Stimulated activated CD4-positive, alpha-beta T cell treated with anti-CD3 and anti-CD28 coated beads, Interleukin-15, amount 100 ng/mL, for 48 hours (primary cell): ENCODE measurements at regions not wholly inside any gene's neighbourhood (a gene's known extent, or its start where the extent isn't known, plus 50 kb on each side); places are given as distances from the start of the nearest gene placed in this dataset.

Source experiments
- DNase-seq, 2 donors: peaks; one replicate each; pipeline ENCODE4 v3.0.0-alpha.2; 2020; ENCODE audit warnings: low read depth in 2 of 2

DNA sequence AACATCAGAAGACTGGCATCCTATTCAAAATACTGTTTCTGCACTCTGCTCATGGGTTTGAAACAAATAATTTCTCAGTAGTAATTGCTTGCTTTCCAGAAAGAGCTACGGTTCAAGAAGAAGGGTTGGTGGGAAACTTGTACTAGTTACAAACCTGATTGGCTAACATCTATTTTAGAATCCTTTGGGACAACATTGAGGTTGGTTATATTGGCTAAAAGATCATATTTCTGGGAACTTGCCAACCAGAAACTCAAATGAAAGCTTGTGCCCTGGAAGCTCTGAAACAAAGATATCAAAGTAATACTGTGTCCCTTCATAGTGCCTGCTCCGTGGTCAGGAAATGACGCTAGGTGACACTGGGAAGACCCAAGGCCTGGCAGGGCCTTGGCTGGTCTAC, 141.7 kb downstream of the LACC1 start:
- DNase-seq: no peak

- DNase-seq: no peak
Measured at GRCh38 chr13:44022196-44022595, 142.5 kb downstream of the LACC1 start.

- no peak for DNase-seq
Measured at GRCh38 chr13:44024167-44024845, 144.6 kb downstream of the LACC1 start.

DNA sequence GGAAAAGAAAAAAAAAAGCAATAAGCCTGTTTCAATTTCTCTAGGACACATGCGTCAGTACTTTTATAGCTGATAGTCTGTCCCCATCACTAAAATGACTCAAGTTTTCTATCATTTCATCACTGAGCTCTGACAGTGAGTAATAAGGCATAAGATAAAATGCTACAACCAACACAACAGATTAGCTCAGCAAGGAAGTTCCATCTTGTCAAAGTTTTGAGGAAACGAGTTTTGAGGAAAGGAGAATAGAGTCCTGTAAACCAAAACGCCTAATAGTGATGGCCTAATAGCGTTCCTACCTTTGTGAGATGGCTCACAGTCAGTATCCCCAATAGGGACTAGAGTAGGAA, 145.1 kb downstream of the LACC1 start:
- no peak for DNase-seq

DNA sequence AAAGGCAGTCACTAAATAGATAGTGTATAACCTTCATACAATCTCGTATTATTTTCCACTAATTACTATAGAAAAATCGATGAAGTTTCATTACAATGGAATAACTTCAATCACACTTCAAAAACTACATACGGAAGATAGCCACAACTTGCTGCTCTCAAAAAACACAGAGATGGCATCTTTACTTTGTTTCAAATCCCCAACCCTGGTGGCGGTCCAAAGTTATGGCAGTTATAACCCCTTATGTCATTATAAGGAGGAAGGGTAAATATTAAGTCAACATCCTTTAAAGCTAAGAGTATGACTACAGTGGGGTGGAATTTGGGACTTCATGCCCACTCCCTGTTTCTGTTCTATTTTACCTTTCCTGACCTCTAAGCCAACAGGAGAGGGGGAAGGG, 146.5 kb downstream of the LACC1 start:
- DNase-seq: no peak

DNA sequence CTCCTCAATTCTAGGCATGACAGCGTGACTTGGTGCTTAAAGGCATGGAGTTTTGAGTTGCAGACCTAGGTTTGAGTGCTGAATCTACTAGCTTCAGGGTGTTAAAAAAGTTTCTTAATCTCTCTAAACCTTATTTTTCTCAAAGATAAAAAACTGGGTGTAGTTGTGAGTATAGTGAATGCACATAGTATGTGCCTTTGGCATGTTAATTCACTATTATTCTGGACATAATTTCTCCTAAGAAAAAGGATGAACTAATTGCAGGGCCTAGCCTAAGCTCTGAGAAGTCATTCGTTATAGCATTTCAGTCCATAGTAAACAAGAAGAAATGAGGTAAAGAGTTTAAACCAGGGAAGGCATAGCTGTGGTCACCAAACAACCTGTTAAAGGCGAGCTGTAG, 149.0 kb downstream of the LACC1 start:
- no peak for DNase-seq

- no peak for DNase-seq
Measured at GRCh38 chr13:44030615-44031014, 150.9 kb downstream of the LACC1 start.

DNA sequence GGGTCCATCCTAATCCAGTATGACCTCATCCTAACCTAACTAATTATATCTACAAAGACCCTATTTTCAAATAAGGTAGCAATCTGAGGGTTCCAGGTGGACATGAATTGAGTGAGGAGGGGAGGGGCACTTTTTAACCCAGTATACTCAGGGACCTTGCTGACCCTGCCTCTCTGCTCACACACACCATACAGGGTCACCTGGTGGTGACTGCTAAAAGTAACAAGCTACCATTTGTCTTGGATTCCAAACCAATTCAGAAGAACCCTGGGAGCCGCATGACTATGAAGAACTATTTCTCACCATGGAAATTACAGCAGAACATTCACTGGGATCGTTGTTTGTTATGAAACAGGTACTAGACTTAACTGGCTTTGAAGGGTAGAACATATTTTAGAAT, 151.9 kb downstream of the LACC1 start:
- DNase-seq: no peak

GRCh38 chr13:44032802-44033201, 153.1 kb downstream of the LACC1 start:
- DNase-seq: no peak

- no peak for DNase-seq
Measured at GRCh38 chr13:44035400-44035799, 155.7 kb downstream of the LACC1 start.

GRCh38 chr13:44040070-44040817, 160.5 kb downstream of the LACC1 start:
- DNase-seq: no peak

- no peak for DNase-seq
Measured at GRCh38 chr13:44040818-44041100, 161.1 kb downstream of the LACC1 start.

DNA sequence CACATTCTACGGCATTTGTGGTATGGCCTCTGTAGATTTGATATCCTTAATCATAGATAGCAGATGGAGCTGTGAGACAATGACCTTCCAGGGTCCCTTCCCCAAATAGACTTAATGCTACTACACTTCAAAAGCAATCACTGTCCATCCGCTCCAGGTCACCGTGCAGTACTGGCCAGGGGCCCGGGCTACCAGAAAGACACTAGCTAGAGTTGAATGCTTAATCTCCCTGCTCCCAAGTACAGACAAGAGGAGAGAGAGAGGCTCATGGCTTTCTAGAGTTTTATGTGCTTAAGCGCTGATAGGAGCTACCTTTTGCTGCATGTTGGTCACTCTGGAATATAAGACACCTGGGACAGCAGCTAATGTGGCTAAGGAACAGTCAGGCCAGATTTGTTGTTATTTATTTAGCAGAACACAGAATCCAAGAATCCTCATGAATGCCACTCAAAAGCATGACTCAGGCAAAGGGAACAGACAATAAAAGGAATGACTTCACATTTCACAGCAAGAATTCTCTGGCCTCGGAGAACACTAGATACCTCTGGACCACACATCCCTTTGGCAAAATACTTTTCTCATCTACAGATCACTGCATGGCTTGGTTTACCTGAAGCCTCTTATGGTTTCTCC, 165.0 kb downstream of the LACC1 start:
- no peak for DNase-seq

DNA sequence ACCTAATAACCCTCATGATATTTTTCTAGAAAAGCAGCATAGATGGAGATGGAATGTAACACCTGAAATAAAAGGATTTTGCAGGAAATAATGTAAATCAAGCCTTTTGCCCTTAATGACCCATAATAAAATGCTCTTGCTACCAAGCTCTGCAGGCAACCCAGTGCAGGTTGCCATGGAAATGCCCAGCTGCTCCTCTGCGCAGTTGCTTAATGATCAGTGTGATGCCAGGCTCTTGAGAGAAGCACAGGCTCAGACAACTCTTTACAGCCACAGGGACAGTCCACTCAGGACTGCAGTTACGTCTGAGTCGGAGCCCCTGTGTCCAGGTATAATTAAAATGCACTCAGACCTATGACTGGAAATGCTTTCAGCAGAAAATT, 165.5 kb downstream of the LACC1 start:
- no peak for DNase-seq

DNA sequence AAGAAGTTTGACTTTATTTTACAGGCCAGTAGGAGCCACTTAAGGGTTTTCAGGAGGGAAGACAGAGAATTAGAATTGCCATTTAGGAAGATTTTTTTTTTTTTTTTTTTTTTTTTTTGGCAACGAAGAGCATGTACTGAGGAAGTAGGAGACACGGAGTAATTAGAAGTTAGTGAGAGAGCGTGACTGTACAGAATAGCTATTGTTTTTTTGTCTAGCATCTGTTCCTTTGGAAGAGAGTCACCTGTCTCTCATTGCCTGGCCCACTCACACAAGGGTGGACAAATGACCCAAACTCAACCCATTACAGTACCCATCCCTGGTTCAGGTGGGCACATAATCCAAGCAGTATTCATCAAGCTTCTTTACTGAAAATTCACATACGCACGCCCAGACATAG, 166.7 kb downstream of the LACC1 start:
- DNase-seq: no peak

- DNase-seq: no peak
Measured at GRCh38 chr13:44048326-44048725, 168.6 kb downstream of the LACC1 start.

DNA sequence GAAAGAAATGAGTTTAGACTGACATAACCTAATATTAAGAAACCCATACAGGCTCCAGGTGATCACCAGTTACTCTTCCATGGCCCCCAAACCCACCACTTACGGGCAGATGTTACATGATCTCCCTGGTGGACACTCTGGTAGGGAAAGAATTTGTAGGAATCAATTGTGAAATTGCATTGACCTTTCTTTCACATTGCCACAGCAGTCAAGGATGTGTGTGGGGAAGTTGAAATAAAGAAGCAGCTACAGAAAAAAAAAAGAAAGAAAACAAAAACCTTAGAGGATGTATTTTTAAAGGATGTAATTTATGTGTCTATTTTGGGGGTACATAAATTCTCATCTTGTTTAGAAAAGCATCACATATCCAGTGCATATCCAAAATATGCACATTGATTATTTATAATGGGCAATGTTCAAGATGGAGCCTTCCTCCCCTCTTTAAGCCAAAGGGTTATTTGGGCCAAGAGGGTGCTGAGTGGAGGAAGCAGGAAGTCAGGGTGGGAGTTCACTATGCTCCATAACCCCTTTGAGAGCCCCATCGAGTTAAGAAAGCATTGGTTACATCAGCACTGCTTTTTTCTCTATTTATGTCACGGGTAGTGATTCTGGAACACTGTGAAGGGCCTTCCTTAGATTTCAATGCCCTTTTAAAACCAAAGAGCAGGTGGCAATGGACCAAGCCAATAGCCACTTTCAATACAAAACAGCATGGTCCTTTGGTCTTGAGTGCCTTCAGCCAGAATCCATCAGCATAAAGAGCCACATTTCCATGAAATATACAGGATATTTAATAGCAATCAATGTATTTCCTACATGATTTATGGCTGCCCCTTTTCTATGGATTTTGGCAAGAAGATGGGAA, 169.6 kb downstream of the LACC1 start:
- DNase-seq: no peak

DNA sequence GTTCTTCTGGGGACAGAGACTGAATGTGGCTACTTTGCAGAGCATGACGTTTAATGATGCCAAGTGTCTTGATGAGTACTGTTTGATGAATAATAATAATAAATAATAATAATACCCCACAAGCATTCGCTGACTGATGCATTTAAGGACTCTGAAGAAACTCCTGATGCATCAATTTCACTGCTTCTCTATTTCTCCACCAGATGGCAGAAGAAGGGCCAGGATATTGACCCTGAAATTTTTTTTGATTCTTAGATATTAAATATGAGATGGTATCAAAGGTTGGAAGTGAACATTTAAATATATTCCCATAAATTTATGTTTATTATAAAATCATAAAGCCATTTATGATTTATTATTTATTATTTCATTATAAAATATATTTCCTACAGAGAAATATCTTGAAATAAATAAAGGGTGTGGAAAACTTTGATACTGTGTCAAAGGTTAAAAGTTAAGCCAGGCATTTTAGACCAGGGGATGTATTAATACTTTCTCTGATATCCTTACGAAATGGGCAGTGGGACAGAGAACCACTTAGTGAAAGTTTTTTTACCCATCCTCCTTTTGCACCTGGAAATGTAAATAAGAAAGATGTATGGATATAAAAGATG, 170.9 kb downstream of the LACC1 start:
- DNase-seq: no peak

DNA sequence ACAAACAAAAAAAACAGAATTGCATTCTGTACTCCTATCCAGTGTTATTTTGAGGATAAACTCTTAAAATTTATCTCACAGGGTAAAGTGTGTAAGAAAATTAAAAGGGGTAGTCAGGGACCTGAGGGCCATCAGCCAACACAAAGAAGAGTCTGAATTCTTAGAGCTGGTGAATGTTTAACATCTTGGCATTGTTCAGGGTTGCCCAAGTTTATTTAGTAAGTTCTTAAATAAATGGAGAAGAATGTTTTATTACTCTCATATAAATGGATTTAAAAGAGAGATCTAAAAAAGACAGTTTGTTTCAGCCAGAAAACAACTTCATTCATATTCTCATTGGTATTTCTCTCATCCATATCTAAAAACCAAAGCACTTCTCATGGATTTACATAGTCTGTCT, 171.7 kb downstream of the LACC1 start:
- no peak for DNase-seq

DNA sequence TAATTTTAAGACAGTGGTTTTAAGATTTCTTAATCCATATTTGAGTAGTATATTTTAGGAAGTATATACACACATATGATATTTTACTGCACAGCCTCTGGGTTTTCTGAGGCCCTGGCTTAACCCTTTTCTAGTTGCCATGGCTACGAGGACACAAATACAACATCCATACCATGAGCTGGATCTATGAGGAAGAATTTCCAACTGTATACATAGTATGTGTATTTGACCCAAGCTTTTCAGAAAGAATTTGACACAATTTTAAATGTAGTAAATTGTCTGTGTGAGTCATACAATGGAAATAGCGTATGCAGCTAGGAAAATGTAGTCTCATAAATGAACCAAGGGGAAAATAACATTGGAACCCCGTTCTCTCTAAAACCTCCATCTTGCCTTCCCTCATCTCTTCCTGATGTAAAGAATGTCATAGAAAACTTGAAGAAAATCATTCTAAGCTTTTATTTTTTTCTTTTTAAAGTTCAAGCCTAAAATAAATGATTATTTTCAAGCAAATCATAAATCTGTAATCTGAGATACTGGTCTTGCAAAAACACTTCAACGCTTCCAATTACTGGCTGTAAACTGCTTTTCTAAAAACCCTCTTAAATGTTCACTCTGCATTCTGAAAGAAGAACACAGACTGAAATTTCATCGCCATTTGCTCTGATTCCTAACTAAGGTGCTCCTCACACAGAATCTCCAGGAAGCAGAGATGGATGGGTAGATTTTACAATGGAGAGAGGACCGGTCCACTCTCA, 172.4 kb downstream of the LACC1 start:
- no peak for DNase-seq

DNA sequence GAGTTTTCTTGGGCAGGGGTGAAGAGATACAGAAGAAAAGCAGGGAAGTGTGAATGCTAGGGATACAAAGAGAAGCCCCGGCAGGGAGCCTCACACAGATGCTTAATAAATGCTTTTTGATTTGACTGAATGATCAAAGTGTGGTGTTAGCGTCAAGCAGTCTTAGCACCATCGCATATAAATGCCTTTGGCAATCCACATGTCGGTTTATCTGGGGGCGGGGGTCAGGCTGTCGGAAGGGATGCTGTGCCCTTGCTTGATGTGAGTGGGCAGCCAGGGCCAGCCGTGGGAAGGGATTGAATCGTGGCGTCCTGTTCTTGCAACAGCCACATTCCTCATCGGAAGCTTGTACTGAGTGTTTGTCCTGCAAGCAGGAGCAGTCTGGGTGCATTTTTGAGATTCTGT, 173.1 kb downstream of the LACC1 start:
- no peak for DNase-seq
